Tongue (tissue), 1 donor: ENCODE measurements at regions not wholly inside any gene's neighbourhood (a gene's known extent, or its start where the extent isn't known, plus 50 kb on each side); places are given as distances from the start of the nearest gene placed in this dataset.

Source experiments
- DNase-seq: peaks from one replicate; pipeline ENCODE4 v3.0.0-alpha.2; 2015

DNA sequence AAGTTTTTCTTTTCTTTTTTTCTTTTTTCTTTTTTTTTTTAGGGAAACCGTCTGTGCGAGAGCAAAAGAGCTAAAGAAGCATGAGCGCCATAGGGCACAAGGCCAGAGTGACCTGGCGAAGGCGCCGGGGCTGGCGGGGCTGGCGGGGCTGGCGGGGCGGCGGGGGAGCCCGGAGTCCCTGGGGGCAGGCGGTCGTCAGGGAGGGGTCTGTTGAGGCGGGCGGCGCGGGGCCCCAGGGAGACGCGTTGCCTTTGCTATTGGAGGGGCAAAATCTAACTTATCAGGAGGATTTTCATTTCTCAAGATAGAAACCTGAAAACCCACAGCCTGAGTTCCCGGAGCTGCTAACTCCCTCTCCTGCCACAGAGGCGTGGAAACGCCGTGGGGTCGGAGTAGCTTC lies 135.6 kb upstream of the SMAD1 start:
- no peak for DNase-seq

- DNase-seq: no peak
Observed at GRCh38 chr4:145345401-145345800, 136.3 kb upstream of the SMAD1 start.

- peak; percentile 42 for DNase-seq
Observed at GRCh38 chr4:145341381-145341780, 140.3 kb upstream of the SMAD1 start.

DNA sequence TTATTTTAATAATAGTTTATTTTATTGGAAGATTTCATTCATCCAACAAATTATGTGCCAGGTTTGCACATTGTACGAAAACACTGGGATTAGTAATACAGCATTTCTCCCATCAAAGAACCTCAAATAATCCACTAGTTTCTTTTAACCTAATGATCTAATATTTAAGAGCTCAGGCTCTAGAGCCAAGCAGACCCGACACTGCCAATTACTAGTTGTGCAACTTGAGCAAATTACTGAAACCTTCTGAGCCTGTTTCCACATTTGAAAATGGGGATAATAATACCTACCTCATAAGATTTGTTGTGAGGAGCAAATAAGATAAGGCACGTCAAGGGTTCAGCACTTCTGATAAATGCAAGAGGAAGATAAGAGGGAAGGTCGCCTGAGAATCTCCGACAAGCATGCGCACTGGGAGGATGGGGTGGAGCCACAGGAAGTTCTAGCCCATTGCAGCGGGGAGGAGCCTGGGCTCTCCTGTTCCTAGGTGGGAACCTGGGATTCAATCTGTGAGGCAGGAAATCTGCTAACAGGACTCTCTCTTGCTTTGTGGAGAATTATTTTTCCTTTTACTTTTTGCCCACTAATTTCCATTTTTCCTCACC lies 141.5 kb upstream of the SMAD1 start:
- no peak for DNase-seq

GRCh38 chr4:145339075-145339725 lies 142.5 kb upstream of the SMAD1 start:
- no peak for DNase-seq

DNA sequence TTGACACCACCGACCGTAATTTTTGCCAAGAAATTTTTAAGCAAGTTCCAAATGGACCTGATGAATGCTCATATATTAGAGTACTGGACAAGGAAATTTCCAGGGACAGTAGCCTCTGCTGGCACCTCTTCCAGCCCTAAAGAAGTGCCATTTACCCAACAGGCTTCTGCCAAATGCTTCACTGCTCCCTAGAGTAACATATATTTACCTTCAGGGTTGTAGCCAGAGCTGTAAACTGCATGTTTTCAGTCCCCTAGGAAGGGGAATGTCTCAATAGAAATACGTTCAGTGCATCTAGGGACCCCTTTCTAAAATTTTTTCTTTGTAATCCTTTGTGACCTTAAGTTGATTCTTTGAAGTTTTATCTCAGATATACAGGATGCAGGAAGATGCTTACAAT lies 143.1 kb upstream of the SMAD1 start:
- DNase-seq: no peak

- no peak for DNase-seq
Observed at GRCh38 chr4:145337391-145337790, 144.3 kb upstream of the SMAD1 start.

DNA sequence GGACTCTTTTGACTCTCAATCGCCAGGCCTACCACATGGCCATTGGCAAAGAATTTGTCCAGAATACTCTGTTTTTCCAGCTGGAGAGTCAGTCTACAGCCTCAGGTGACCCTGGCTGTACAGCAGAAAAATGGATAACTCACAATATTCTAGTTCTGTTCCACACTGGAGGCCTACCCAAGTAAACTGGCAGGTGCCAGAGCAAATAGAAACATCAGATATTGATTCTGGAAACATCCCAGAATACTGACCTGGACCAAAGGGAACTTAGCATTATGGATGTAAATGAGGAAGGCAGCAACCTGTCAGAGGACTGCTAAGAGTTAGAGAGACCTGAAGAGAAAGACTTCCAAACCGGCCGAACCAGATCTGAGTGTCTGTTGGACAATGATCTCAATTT lies 147.9 kb upstream of the SMAD1 start:
- no peak for DNase-seq

GRCh38 chr4:145326491-145326890 lies 146.1 kb upstream of the OTUD4 start:
- DNase-seq: no peak

DNA sequence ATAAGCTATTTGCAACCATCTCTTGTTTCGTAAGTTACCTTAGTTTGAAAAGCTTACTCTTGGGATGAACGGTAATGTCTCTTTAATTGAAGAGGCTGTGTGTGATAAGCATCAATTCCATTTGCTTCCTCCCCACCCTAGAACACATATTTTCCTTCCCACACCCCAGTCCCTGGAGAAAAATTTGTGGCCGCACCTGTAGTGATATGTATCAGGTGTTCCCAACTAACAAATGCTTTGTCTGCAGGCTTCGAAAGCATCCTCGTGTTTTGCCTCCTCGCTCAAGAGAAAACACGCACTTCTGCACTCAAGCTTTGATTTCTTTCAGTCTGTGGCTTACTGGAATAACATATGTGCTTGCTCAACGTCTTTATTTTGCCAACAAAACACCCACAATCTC lies 143.8 kb upstream of the OTUD4 start:
- DNase-seq: no peak

DNA sequence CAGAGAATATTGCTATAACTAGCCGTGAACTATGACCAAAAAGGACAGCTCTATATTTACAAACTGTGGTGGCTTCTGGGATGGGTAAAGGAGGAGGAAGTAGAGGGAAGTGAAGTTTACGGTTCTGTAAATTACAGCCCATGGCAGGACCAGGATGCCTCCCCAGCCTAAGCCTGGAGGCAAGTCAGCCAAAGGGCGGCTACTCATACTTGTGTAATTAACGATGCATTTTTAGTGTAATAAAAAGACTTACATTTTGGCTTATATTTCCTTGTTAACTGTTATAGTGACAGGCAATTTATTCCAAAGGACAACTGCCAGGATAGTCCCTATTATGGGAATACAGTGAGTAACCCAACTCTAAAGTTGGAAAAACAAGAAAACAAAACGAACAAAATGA lies 139.9 kb upstream of the OTUD4 start:
- no peak for DNase-seq

GRCh38 chr4:145319751-145320150 lies 139.4 kb upstream of the OTUD4 start:
- no peak for DNase-seq

GRCh38 chr4:145316897-145317574 lies 136.6 kb upstream of the OTUD4 start:
- DNase-seq: no peak

- peak; percentile 48 for DNase-seq
Observed at GRCh38 chr4:145315811-145316225, 135.4 kb upstream of the OTUD4 start.

GRCh38 chr4:145308598-145308997 lies 128.2 kb upstream of the OTUD4 start:
- DNase-seq: no peak

DNA sequence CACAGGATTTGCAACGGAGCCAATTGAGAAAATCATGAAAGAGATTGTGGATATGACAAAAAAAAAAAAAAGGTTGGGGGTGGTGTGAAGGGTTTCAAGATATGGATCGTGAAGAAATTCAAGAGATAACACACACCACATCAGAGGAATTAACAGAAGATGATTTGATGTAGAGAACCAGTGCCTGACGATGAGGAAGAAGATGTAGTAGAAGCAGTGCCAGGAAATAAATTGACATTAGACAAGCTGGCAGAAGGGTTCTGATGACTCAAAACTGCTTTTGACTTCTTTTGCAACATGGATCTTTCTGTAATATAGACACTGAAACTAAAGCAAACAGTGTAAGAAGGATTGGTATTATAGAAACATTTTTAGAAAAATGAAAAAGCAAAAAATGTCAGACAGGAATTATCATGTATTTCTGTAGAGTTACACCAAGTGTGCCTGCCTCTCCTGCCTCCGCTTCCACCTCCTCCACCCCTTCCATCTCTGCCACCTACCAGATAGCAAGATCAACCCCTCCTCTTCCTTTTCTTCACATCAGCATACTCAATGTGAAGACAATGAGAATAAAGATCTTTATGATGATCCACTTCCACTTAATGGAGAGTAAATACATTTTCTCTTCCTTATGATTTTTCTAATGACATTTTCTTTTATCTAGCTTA lies 127.5 kb upstream of the OTUD4 start:
- DNase-seq: no peak

GRCh38 chr4:145307120-145307519 lies 126.7 kb upstream of the OTUD4 start:
- no peak for DNase-seq

DNA sequence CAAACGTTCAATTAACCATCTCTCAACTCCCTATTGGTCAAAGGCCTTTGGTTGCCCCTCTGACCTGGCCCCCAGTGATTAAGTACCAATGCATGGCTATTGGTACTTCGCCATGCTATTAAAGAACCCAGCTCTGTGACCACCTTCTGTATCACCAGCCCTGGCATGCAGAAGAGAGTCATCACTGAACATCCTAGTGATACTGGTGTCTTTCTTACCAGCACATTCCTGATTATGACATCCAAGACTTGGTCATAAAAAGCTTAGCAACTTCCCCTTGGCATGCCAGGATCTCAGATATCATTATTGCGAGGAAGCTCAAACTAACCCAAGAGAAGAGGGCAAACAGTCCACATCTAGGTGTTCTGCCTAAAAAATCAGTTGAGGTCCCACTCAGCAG lies 122.3 kb upstream of the OTUD4 start:
- DNase-seq: no peak

DNA sequence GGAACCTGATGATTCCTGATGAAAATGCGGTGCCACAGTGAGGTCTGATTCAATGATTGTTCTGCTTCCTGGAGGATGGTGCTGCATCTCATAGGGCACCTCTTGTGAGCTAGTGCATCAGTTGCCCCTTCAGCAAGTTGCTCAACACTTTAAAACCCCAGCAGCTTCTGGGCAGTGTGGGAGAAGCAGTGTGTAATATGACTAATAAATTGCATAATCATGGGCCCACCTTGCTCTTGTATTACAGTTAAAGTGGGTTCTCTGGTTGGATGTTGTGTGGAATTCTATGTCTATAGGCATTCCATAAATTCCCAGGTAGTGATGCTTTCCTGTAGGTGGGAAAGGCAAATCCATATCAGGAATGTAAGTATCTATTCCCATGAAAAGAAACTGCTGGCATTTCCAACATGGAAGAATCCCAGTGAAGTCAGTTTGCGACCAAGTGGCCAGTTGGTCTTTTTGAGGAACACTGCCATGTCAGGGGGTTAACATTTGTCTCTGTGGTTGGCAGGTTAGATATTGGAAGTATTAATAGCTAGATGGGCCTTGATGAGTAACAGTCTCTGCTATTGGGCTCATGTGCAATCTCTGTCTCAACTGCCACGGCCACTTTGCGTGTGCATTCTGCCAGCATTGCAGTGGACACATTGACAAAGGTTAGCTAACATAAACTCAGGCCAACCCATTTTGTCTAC lies 121.1 kb upstream of the OTUD4 start:
- no peak for DNase-seq

GRCh38 chr4:145299380-145300076 lies 119.1 kb upstream of the OTUD4 start:
- DNase-seq: peak; percentile 48

- no peak for DNase-seq
Observed at GRCh38 chr4:145298885-145299284, 118.5 kb upstream of the OTUD4 start.

DNA sequence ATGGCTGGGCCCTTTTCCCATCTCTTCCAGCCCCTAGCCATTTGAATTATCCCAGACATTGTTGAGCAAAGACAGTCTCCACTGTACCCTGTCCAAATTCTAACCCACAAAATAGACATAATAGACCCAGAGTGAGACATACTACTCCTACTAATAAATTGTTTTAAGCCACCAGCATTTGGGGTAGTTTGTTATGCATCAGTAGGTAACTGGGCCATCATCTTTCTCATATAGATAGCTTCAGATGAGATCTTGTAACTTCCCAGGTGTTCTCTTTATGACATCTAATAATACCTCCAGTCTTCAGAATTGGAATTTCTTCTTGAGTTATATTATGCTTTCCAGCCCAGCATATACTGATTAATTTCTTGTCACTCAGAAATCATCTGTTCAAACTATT lies 117.2 kb upstream of the OTUD4 start:
- DNase-seq: no peak
